ENCODE measurements at regions not wholly inside any gene's neighbourhood (a gene's known extent, or its start where the extent isn't known, plus 50 kb on each side); places are given as distances from the start of the nearest gene placed in this dataset.
"Not testable (repeated sequence)": the region's sequence is repeated elsewhere in the genome, so short reads cannot be mapped to it uniquely, and the experiment has no call there.

GRCh38 chr1:217123340-217123739 is 400.1 kb upstream of the ESRRG start:
- not testable (repeated sequence) for TF ChIP-seq CTCF (IDR thresholded peaks at IDR 0.05; ENCODE audit: low read depth, low read length); EZH2phosphoT487 (IDR thresholded peaks at IDR 0.05; ENCODE audit: low read depth)

Data from OCI-LY3 (cell line).